ENCODE measurements at regions not wholly inside any gene's neighbourhood (a gene's known extent, or its start where the extent isn't known, plus 50 kb on each side); places are given as distances from the start of the nearest gene placed in this dataset.

- Histone ChIP-seq H3K36me3 (replicated peaks in 1 of 2; ENCODE audit: control extremely low read depth in 1 of 2, control insufficient read depth in 1 of 2, extremely low read depth in 1 of 2, insufficient read depth in 2 of 2, low read length in 1 of 2) (no peaks in the 10 kb centered on the region), H3K9ac (ENCODE audit: low read length) (no peak overlapping the region), H3K4me3 (ENCODE audit: control extremely low read depth in 1 of 5, extremely low read depth in 1 of 5, insufficient read depth in 1 of 5, low read depth in 2 of 5, low read length in 4 of 5) (no peak overlapping the region), H3K4me1 (ENCODE audit: control insufficient read depth in 2 of 2, insufficient read depth in 2 of 2, low read length in 2 of 2) (no peaks in the 10 kb centered on the region), H3K79me2 (ENCODE audit: control insufficient read depth, insufficient read depth, low read length) (no peaks in the 10 kb centered on the region), H3K9me3 (ENCODE audit: control extremely low read depth in 1 of 3, control insufficient read depth in 2 of 3, insufficient read depth in 1 of 3, low read length in 2 of 3) (peaks cover 0 to 1% (median 0%) of the 10 kb centered on the region in 3 donors), H4K20me1 (ENCODE audit: control insufficient read depth, insufficient read depth, low read length, poor library complexity, severe bottlenecking) (no peaks in the 10 kb centered on the region), H3K4me2 (replicated peaks; ENCODE audit: low read depth, low read length, poor library complexity, severe bottlenecking) (no peak overlapping the region), H3K27ac (ENCODE audit: low read length in 2 of 2) (no peak overlapping the region), H2AFZ (ENCODE audit: insufficient read depth, low read depth, low read length, poor library complexity, severe bottlenecking) (no peak overlapping the region), H3K27me3 (replicated peaks in 1 of 4; ENCODE audit: control extremely low read depth in 1 of 4, control insufficient read depth in 3 of 4, insufficient read depth in 4 of 4, low read length in 3 of 4) (no peaks in the 10 kb centered on the region)
- Mint-ChIP-seq H3K27me3 (no peaks in the 10 kb centered on the region), H3K4me3 (no peak overlapping the region), H3K4me1 (no peaks in the 10 kb centered on the region), H3K9me3 (ENCODE audit: insufficient read depth) (peaks cover 5% of the 10 kb centered on the region), H3K27ac (no peak overlapping the region)
- no peak for TF ChIP-seq EZH2 (IDR thresholded peaks at IDR 0.05; ENCODE audit: borderline replicate concordance, insufficient read depth, low read depth, low read length, poor library complexity, severe bottlenecking)
- no peak for TF ChIP-seq CTCF (IDR thresholded peaks at IDR 0.05)
- POLR2A ChIA-PET = no interaction called here
- CTCF ChIA-PET = no interaction called here
- ATAC-seq (ENCODE audit: low read depth) (no peak), DNase-seq (no peak)
- no CpG with 5 or more reads among the region's 1 CpG for WGBS (ENCODE audit: insufficient coverage)
- intact Hi-C loops (cut with micrococcal nuclease) = no loop called here
Measured at GRCh38 chr3:94772402-94772801, 709.5 kb downstream of the NSUN3 start.

- H3K79me2 ChIP-seq (ENCODE audit: control insufficient read depth, insufficient read depth, low read length) = no peaks in the 10 kb centered on the region
- H3K27me3 ChIP-seq (replicated peaks in 1 of 4; ENCODE audit: control extremely low read depth in 1 of 4, control insufficient read depth in 3 of 4, insufficient read depth in 4 of 4, low read length in 3 of 4) = no peaks in the 10 kb centered on the region
- peaks cover 2% of the 10 kb centered on the region for H3K9me3 Mint-ChIP-seq (ENCODE audit: insufficient read depth)
- no peak overlapping the region for H3K9ac ChIP-seq (ENCODE audit: low read length)
- peaks cover 0 to 1% (median 0%) of the 10 kb centered on the region in 3 donors for H3K9me3 ChIP-seq (ENCODE audit: control extremely low read depth in 1 of 3, control insufficient read depth in 2 of 3, insufficient read depth in 1 of 3, low read length in 2 of 3)
- no peaks in the 10 kb centered on the region for H4K20me1 ChIP-seq (ENCODE audit: control insufficient read depth, insufficient read depth, low read length, poor library complexity, severe bottlenecking)
- no peak overlapping the region for H3K4me3 Mint-ChIP-seq
- TF ChIP-seq CTCF (IDR thresholded peaks at IDR 0.05) (no peak), EZH2 (IDR thresholded peaks at IDR 0.05; ENCODE audit: borderline replicate concordance, insufficient read depth, low read depth, low read length, poor library complexity, severe bottlenecking) (no peak)
- no peaks in the 10 kb centered on the region for H3K4me1 Mint-ChIP-seq
- intact Hi-C loops (cut with micrococcal nuclease) = no loop called here
- ATAC-seq (ENCODE audit: low read depth) (no peak), DNase-seq (no peak)
- H2AFZ ChIP-seq (ENCODE audit: insufficient read depth, low read depth, low read length, poor library complexity, severe bottlenecking) = no peak overlapping the region
- H3K4me3 ChIP-seq (ENCODE audit: control extremely low read depth in 1 of 5, extremely low read depth in 1 of 5, insufficient read depth in 1 of 5, low read depth in 2 of 5, low read length in 4 of 5) = no peak overlapping the region
- POLR2A ChIA-PET = no interaction called here
- no peak overlapping the region for H3K27ac Mint-ChIP-seq
- H3K27me3 Mint-ChIP-seq = no peaks in the 10 kb centered on the region
- H3K4me1 ChIP-seq (ENCODE audit: control insufficient read depth in 2 of 2, insufficient read depth in 2 of 2, low read length in 2 of 2) = no peaks in the 10 kb centered on the region
- no peak overlapping the region for H3K27ac ChIP-seq (ENCODE audit: low read length in 2 of 2)
- no peaks in the 10 kb centered on the region for H3K36me3 ChIP-seq (replicated peaks in 1 of 2; ENCODE audit: control extremely low read depth in 1 of 2, control insufficient read depth in 1 of 2, extremely low read depth in 1 of 2, insufficient read depth in 2 of 2, low read length in 1 of 2)
- no peak overlapping the region for H3K4me2 ChIP-seq (replicated peaks; ENCODE audit: low read depth, low read length, poor library complexity, severe bottlenecking)
- CTCF ChIA-PET = no interaction called here
- WGBS (ENCODE audit: insufficient coverage) = no CpG with 5 or more reads among the region's 2 CpGs
Measured at GRCh38 chr3:94775746-94776145, 712.9 kb downstream of the NSUN3 start.

All from B cell (primary cell).